A549 (cell line): ENCODE measurements at regions not wholly inside any gene's neighbourhood (a gene's known extent, or its start where the extent isn't known, plus 50 kb on each side); places are given as distances from the start of the nearest gene placed in this dataset.

Source experiments
- ATAC-seq, 2 experiments: fragments of 200-7000 bp in 1 of 2; fragments of >200 bp in 1 of 2; cut with Nextera tagmentation in 1 of 2; cut with Tn5 transposase in 1 of 2; 3 replicates each; pipeline versions ENCODE4 v1.8.0 to v1.9.1; 2018 to 2020; ENCODE audit warnings: mild to moderate bottlenecking in 1 of 2, moderate library complexity in 1 of 2
- CTCF ChIA-PET: fragments of 300-600 bp; sonication (Branson Sonifier 250); formaldehyde crosslinking; extraction: SDS; loops from one replicate; lab custom pipeline; 2021; ENCODE audit warnings: antibody characterized with exemption, inconsistent platforms; lab: Yijun Ruan, JAX
- POLR2A ChIA-PET: fragments of 350-600 bp; formaldehyde crosslinking; extraction: SDS; loops from one replicate; lab custom pipeline; 2021; ENCODE audit warnings: antibody characterized with exemption, inconsistent platforms; lab: Yijun Ruan, JAX
- DNase-seq, 2 experiments: peaks; one replicate each; pipeline versions ENCODE4 v3.0.0 to v3.0.0-alpha.2; 2011 to 2016; ENCODE audit warnings: low read depth in 1 of 2, low spot score in 1 of 2
- FAIRE-seq: peaks from 2 replicates; lab custom pipeline; 2011; peaks lifted over from hg19 to GRCh38; lab: Jason Lieb, UNC
- H3K27ac ChIP-seq, 2 experiments: fragments of >200 bp; sonication (Bioruptor Twin); formaldehyde crosslinking; 3 replicates each; pipeline ENCODE4 v1.5.1; 2016 to 2017
- H3K4me1 ChIP-seq: fragments of >200 bp; sonication (Bioruptor Twin); formaldehyde crosslinking; 3 replicates; pipeline ENCODE4 v1.6.1; 2016
- H3K4me2 ChIP-seq: fragments of >200 bp; sonication (Bioruptor Twin); formaldehyde crosslinking; 3 replicates; pipeline ENCODE4 v1.6.1; 2016
- H3K4me3 ChIP-seq: fragments of >200 bp; sonication (Bioruptor Twin); formaldehyde crosslinking; 3 replicates; pipeline ENCODE4 v1.5.1; 2016
- H3K9me3 ChIP-seq: fragments of >200 bp; sonication (Bioruptor Twin); formaldehyde crosslinking; 3 replicates; pipeline ENCODE4 v1.6.1; 2016
- BHLHE40 ChIP-seq: IDR thresholded peaks from 2 replicates; pipeline ENCODE4 v1.6.1; 2012; ENCODE audit warnings: low read depth, low read length, inconsistent platforms
- CBX8 ChIP-seq: fragments of 200-600 bp; sonication (generic); IDR thresholded peaks from 2 replicates; pipeline ENCODE4 v1.6.1; 2016
- EP300 ChIP-seq, 2 experiments: fragments of >200 bp; sonication (Bioruptor Twin); formaldehyde crosslinking; IDR thresholded peaks; 2 replicates in 1 of 2; 3 replicates in 1 of 2; pipeline ENCODE4 v1.6.1; 2016 to 2017
- FOSL2 ChIP-seq, 2 experiments: fragments of 450-650 bp in 1 of 2; fragments of >200 bp in 1 of 2; sonication (Bioruptor Twin) in 1 of 2; formaldehyde crosslinking; IDR thresholded peaks; 2 replicates each; pipeline versions ENCODE4 v1.5.0 to v1.6.1; 2016 to 2020; ENCODE audit warnings: mild to moderate bottlenecking in 1 of 2, moderate library complexity in 1 of 2
- FOXS1 ChIP-seq: fragments of 250-450 bp; sonication (Bioruptor Pico); IDR thresholded peaks from 2 replicates; pipeline ENCODE4 v1.5.0; 2020; ENCODE audit warnings: mild to moderate bottlenecking, moderate library complexity
- HDAC2 ChIP-seq: fragments of 200-600 bp; sonication (generic); IDR thresholded peaks from 2 replicates; pipeline ENCODE4 v1.6.1; 2016
- HEYL ChIP-seq: fragments of 250-450 bp; sonication (Bioruptor Pico); IDR thresholded peaks from 2 replicates; pipeline ENCODE4 v1.8.0; 2021; ENCODE audit warnings: mild to moderate bottlenecking, moderate library complexity
- KDM1A ChIP-seq: fragments of 200-600 bp; sonication (generic); IDR thresholded peaks from 2 replicates; pipeline ENCODE4 v1.6.1; 2016; ENCODE audit warnings: low read depth, mild to moderate bottlenecking
- PBX3 ChIP-seq: IDR thresholded peaks from 2 replicates; pipeline ENCODE4 v1.6.1; 2012
- TP53 ChIP-seq: fragments of 250-450 bp; sonication (Bioruptor Pico); IDR thresholded peaks from 2 replicates; pipeline ENCODE4 v1.5.0; 2021; ENCODE audit warnings: mild to moderate bottlenecking, moderate library complexity
- USF2 ChIP-seq: fragments of 450-650 bp; IDR thresholded peaks from 2 replicates; pipeline ENCODE4 v1.6.1; 2014; ENCODE audit warnings: antibody characterized with exemption
- ZFP36 ChIP-seq: fragments of 450-650 bp; IDR thresholded peaks from 2 replicates; pipeline ENCODE4 v1.6.1; 2014; ENCODE audit warnings: borderline replicate concordance; ENCODE audit not compliant: partially characterized antibody
- ZNF302 ChIP-seq: fragments of 250-450 bp; sonication (Bioruptor Pico); IDR thresholded peaks from 2 replicates; pipeline ENCODE4 v1.9.0; 2021; ENCODE audit warnings: inconsistent platforms, mild to moderate bottlenecking, moderate library complexity
- WGBS: methylation state at CpG from one replicate; pipeline ENCODE4 v1.1.6; 2017; ENCODE audit errors: missing lambda C conversion rate; 5-methylcytosine and 5-hydroxymethylcytosine counted together

GRCh38 chr20:10724449-10725173 lies 50.8 kb upstream of the JAG1 start:
- ChIA-PET CTCF (interaction anchor here (0.9 to 1.3 kb wide), 4 partner anchors 10 to 481 kb away, joined by 3 to 5 read pairs (median 4); no protein-coding TSS in a partner anchor), POLR2A (interaction anchor here (0.6 kb wide), 1 partner anchor 308 kb away, joined by 3 read pairs; no protein-coding TSS in a partner anchor)
- 85% methylated on average over 6 of the region's 6 CpGs for WGBS

GRCh38 chr20:10728873-10729670 lies 55.3 kb upstream of the JAG1 start:
- DNase-seq (no peak), ATAC-seq (peak in 1 of 2 experiments; percentile 31; a peak in 1 of 6 replicates), FAIRE-seq (peak; percentile 7)
- H3K4me3 ChIP-seq = no peak overlapping the region
- H3K27ac ChIP-seq = peak overlapping the region in 1 of 2 experiments; percentile 11; a peak in 2 of 6 replicates
- ChIA-PET POLR2A (no interaction called here), CTCF (interaction anchor here (1.3 kb wide), 1 partner anchor 436 kb away, joined by 3 read pairs; no protein-coding TSS in a partner anchor)
- WGBS = 79% methylated on average over 8 of the region's 8 CpGs
- H3K9me3 ChIP-seq = peaks cover 9% of the 10 kb centered on the region; the same call in 2 of the 3 replicates
- TF ChIP-seq ZFP36 (peak; percentile 7), CBX8 (no peak)
- peaks cover 13% of the 10 kb centered on the region for H3K4me1 ChIP-seq
- no peak overlapping the region for H3K4me2 ChIP-seq

More at GRCh38 chr20:10724449-10725173, 50.8 kb upstream of the JAG1 start:
- DNase-seq = no peak
- H3K27ac ChIP-seq = peak overlapping the region in 1 of 2 experiments; percentile 14; a peak in 1 of 6 replicates
- no peak overlapping the region for H3K4me3 ChIP-seq
- H3K4me2 ChIP-seq = no peak overlapping the region
- TF ChIP-seq HDAC2 (0 out of 2 replicates have a peak, but pooled peaks have one; percentile 70), KDM1A (peak; percentile 87), BHLHE40 (no peak)
- TF ChIP-seq, all 56 proteins: peak for 2
- FAIRE-seq (peak; percentile 51), ATAC-seq (no peak)
- Histone ChIP-seq H3K9me3 (peaks cover under 1% of the 10 kb centered on the region; the same call in 1 of the 3 replicates), H3K4me1 (peaks cover 30% of the 10 kb centered on the region)

GRCh38 chr20:10729785-10730184 lies 56.0 kb upstream of the JAG1 start:
- no peak for DNase-seq
- no peak for FAIRE-seq
- CTCF ChIA-PET = interaction anchor here (1.3 kb wide), 1 partner anchor 436 kb away, joined by 3 read pairs; no protein-coding TSS in a partner anchor
- POLR2A ChIA-PET = no interaction called here
- H3K4me2 ChIP-seq = no peak overlapping the region
- H3K27ac ChIP-seq = no peak overlapping the region
- peaks cover 9% of the 10 kb centered on the region; the same call in 2 of the 3 replicates for H3K9me3 ChIP-seq
- H3K4me1 ChIP-seq = peaks cover 13% of the 10 kb centered on the region
- ATAC-seq = no peak
- TF ChIP-seq ZFP36 (no peak), FOXS1 (no peak), ZNF302 (CRISPR knock-in tag) (no peak), HDAC2 (peak; percentile 47; the same call in 1 of the 2 replicates)
- no peak overlapping the region for H3K4me3 ChIP-seq

- ATAC-seq (no peak), DNase-seq (no peak), FAIRE-seq (no peak)
- Histone ChIP-seq H3K9me3 (peaks cover 9% of the 10 kb centered on the region; the same call in 2 of the 3 replicates), H3K4me3 (no peak overlapping the region), H3K4me1 (peaks cover 13% of the 10 kb centered on the region), H3K4me2 (no peak overlapping the region), H3K27ac (peak overlapping the region in 1 of 2 experiments; percentile 48; a peak in 3 of 6 replicates)
- POLR2A ChIA-PET = no interaction called here
- CTCF ChIA-PET = interaction anchor here (1.1 to 1.6 kb wide), 3 partner anchors 8 to 435 kb away, joined by 3 to 4 read pairs (median 4); no protein-coding TSS in a partner anchor
- TF ChIP-seq PBX3 = no peak
- TF ChIP-seq EP300 (IDR thresholded peaks at IDR 0.05) = no peak
- TF ChIP-seq TP53 (CRISPR knock-in tag) = no peak
- TF ChIP-seq FOSL2 (IDR thresholded peaks at IDR 0.05) = no peak
- TF ChIP-seq FOSL2 (CRISPR knock-in tag; IDR thresholded peaks at IDR 0.05) = no peak
- TF ChIP-seq BHLHE40 = no peak
- TF ChIP-seq HEYL (CRISPR knock-in tag) = no peak
- TF ChIP-seq USF2 = no peak
- 95% methylated on average over 1 of the region's 1 CpG for WGBS
Measured at GRCh38 chr20:10730629-10731183, 56.9 kb upstream of the JAG1 start.
